Heart right ventricle (tissue), 16 donors: ENCODE measurements at regions not wholly inside any gene's neighbourhood (a gene's known extent, or its start where the extent isn't known, plus 50 kb on each side); places are given as distances from the start of the nearest gene placed in this dataset.

Experiments used
- ATAC-seq, 8 donors: fragments of 200-7000 bp; cut with Tn5 transposase; one replicate each; pipeline ENCODE4 v1.9.1; 2020; ENCODE audit warnings: mild to moderate bottlenecking in 8 of 8, moderate library complexity in 8 of 8, moderate number of reproducible peaks in 1 of 8
- DNase-seq, 2 donors: peaks; one replicate each; pipeline ENCODE4 v3.0.0-alpha.2; 2020
- H3K27ac ChIP-seq, 10 donors: fragments of 200-600 bp; sonication (generic) in 2 of 10; one replicate each; pipeline versions ENCODE4 v1.5.0 to v1.8.0; 2020 to 2022; ENCODE audit warnings: mild to moderate bottlenecking in 3 of 10
- H3K27me3 ChIP-seq, 7 donors: fragments of 200-600 bp; one replicate each; pipeline ENCODE4 v1.8.0; 2021 to 2022; ENCODE audit warnings: mild to moderate bottlenecking in 2 of 7
- H3K36me3 ChIP-seq, 9 donors: fragments of 200-600 bp; sonication (generic) in 1 of 9; one replicate each; pipeline versions ENCODE4 v1.5.0 to v1.8.0; 2020 to 2022; ENCODE audit warnings: mild to moderate bottlenecking in 2 of 9
- H3K4me1 ChIP-seq, 9 donors: fragments of 200-600 bp; sonication (generic) in 1 of 9; one replicate each; pipeline versions ENCODE4 v1.5.0 to v1.8.0; 2020 to 2022; ENCODE audit warnings: mild to moderate bottlenecking in 4 of 9
- H3K4me3 ChIP-seq, 10 donors: fragments of 200-600 bp; sonication (generic) in 2 of 10; one replicate each; pipeline versions ENCODE4 v1.5.0 to v1.8.0; 2020 to 2022; ENCODE audit warnings: mild to moderate bottlenecking in 7 of 10, moderate library complexity in 2 of 10
- H3K9me3 ChIP-seq, 11 donors: fragments of 200-600 bp in 10 of 11; sonication (generic) in 2 of 11; one replicate each; pipeline versions ENCODE4 v1.5.0 to v1.8.0; 2013 to 2022; ENCODE audit warnings: mild to moderate bottlenecking in 2 of 11, control low read depth in 1 of 11, moderate library complexity in 1 of 11
- WGBS, 2 donors: extraction: QIAGEN DNeasy Blood & Tissue Kit; methylation state at CpG; one replicate each; pipeline ENCODE4 v1.1.7; 2013; ENCODE audit warnings: inconsistent platforms in 1 of 2; 5-methylcytosine and 5-hydroxymethylcytosine counted together
- intact Hi-C, 10 donors: fragments of 100-400 bp; cut with DNase I; formaldehyde crosslinking; loops; one replicate each; pipeline versions ENCODE4 v1.11.1 to v1.14.2; 2022
- TF ChIP-seq, protein P1 (sequence below), 9 donors: fragments of 200-600 bp; sonication (generic) in 2 of 9; IDR thresholded peaks; one replicate each; pipeline versions ENCODE4 v1.5.0 to v1.8.0; 2021 to 2022; ENCODE audit warnings: antibody characterized with exemption in 9 of 9, mild to moderate bottlenecking in 5 of 9, moderate library complexity in 1 of 9
- donor health status: Arrhythmogenic right ventricular cardiomyopathy.
- donor health status: ischemic (EF 13 %, LVEDD 7.1; RV severe dilation, severe dysfunction).
- donor health status: healthy with polysubstance abuse.
- donor health status: DM: no; HTN: yes; CAD: no.
- donor health status: DM: no; HTN: no; CAD: no.
- donor health status: ischemic (EF 25% LVEDD 6.9; RV normal size, moderate dysfunction).
- donor health status: ischemic (EF 25% LVEDD 5.7; RV mildly dilated, moderate dysfunction).
- donor health status: healthy.
- donor health status: DM: yes; HTN: yes; CAD: no.
- donor health status: Ischemic cardiomyopathy.
- donor health status: ischemic (EF 35%, LVEDD 5.7; RV mildly dilated, moderate dysfunction).
- donor health status: nonischemic (EF 11% LVEDD 7.7; RV severe dilation, severe dysfunction).
- donor health status: DM: yes; HTN: yes; CAD: no.
- donor health status: PGD.
- donor health status: ischemic (EF 29% LVEDD 5.4; RV normal size, mild dysfunction).
- donor health status: nonischemic (EF 23%, LVEDD 6.1; RV moderate dilation, normal function).

DNA sequence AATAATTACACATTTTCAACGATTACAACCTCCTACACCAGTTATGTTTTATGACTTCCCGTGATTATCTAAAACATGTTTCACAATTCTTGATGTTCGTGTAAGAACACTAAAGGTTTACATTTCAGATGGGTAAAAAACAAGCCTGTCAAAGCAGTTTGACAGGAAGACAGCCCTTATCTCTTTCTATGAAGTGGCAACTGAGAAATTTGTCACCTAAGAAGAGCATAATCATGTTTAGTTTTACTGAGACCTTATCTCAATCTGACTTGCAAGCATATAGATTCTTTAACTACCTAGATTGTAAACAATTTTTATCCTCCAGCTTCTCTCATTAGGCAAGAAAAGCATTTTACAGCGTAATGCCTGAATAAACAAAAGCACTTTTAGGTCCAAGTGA, 218.4 kb upstream of the ZBED5 start:
- intact Hi-C loops, result loop anchor here in 1 of 10 donors (10.0 kb wide), 1 partner anchor 149 kb away; no protein-coding TSS in a partner anchor
- TF ChIP-seq, protein P1, sequence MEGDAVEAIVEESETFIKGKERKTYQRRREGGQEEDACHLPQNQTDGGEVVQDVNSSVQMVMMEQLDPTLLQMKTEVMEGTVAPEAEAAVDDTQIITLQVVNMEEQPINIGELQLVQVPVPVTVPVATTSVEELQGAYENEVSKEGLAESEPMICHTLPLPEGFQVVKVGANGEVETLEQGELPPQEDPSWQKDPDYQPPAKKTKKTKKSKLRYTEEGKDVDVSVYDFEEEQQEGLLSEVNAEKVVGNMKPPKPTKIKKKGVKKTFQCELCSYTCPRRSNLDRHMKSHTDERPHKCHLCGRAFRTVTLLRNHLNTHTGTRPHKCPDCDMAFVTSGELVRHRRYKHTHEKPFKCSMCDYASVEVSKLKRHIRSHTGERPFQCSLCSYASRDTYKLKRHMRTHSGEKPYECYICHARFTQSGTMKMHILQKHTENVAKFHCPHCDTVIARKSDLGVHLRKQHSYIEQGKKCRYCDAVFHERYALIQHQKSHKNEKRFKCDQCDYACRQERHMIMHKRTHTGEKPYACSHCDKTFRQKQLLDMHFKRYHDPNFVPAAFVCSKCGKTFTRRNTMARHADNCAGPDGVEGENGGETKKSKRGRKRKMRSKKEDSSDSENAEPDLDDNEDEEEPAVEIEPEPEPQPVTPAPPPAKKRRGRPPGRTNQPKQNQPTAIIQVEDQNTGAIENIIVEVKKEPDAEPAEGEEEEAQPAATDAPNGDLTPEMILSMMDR (IDR thresholded peaks at IDR 0.05), result no peak
- H3K4me1 ChIP-seq, result peaks cover 0 to under 1% (median 0%) of the 10 kb centered on the region in 9 donors
- ATAC-seq, result no peak
- no peaks in the 10 kb centered on the region for H3K9me3 ChIP-seq
- H3K27me3 ChIP-seq, result no peaks in the 10 kb centered on the region
- no peak overlapping the region for H3K27ac ChIP-seq
- no peaks in the 10 kb centered on the region for H3K36me3 ChIP-seq
- DNase-seq, result no peak
- 69 to 71% methylated on average over 4 of the region's 4 CpGs for WGBS, 2 donors
- H3K4me3 ChIP-seq, result no peak overlapping the region

GRCh38 chr11:11075515-11076171, 217.8 kb upstream of the ZBED5 start:
- intact Hi-C loops, result loop anchor here in 1 of 10 donors (10.0 kb wide), 1 partner anchor 149 kb away; no protein-coding TSS in a partner anchor
- no peaks in the 10 kb centered on the region for H3K9me3 ChIP-seq
- H3K27me3 ChIP-seq, result no peaks in the 10 kb centered on the region
- 61 to 67% methylated on average over 6 of the region's 6 CpGs for WGBS, 2 donors
- no peaks in the 10 kb centered on the region for H3K36me3 ChIP-seq
- no peak overlapping the region for H3K27ac ChIP-seq
- TF ChIP-seq, protein P1 (IDR thresholded peaks at IDR 0.05), result no peak
- H3K4me3 ChIP-seq, result no peak overlapping the region
- H3K4me1 ChIP-seq, result no peaks in the 10 kb centered on the region
- ATAC-seq, result no peak
- no peak for DNase-seq

DNA sequence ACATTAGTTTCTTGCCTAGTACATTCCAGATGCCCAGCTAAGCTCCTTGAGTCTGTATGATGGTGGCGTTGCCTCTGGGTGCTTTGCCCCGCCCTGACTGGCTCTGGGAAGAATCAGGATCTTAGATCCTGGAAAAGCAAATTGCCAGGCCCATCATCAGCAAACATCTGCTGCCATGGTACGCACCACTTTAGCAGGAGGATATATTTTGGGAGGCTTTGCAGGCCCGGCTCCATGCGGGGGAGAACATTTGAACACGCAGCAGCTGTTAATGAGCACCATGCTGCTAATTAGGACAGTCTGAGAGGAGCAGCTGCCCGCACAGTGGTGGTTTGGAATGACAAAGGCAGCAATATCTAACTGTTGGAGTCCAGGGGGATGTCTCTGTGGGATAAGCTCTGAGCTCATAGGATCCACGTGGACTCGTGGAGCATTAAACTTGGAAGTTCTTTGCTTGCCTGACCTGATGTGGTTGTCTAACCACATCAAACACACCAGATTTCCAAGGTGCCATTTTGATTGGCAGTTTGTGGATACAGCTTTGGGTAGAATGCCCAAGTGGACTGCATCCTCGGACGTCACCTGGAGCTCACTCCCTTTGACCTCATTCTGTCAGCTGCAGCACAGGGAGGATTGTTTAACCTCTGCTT, 217.0 kb upstream of the ZBED5 start:
- DNase-seq, result no peak
- Histone ChIP-seq H3K4me1 (no peaks in the 10 kb centered on the region), H3K36me3 (no peaks in the 10 kb centered on the region), H3K4me3 (no peak overlapping the region), H3K27me3 (no peaks in the 10 kb centered on the region), H3K27ac (no peak overlapping the region), H3K9me3 (no peaks in the 10 kb centered on the region)
- intact Hi-C loops, result loop anchor here in 1 of 10 donors (10.0 kb wide), 1 partner anchor 150 kb away; no protein-coding TSS in a partner anchor
- 85 to 86% methylated on average over 11 of the region's 11 CpGs for WGBS, 2 donors
- ATAC-seq, result no peak
- TF ChIP-seq, protein P1 (IDR thresholded peaks at IDR 0.05), result no peak

DNA sequence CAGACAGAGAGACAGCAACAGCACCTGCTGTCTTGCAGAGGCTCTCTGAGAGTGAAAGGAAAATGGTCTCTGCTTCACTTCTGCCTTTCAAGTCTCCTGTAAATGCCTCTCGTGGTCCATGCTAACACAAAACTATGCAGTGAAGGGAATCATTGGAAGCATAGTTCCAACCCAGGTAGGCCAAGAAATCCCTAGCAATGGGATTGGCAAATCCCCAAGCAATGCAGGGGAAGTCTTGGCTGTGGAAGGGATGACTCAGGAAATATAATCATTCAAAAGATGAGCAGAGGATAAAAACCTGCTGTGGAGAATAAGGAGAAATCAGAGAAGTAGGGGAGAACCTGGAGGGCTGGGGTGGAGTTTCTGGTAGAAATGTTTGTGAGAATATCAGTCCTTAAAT, 216.1 kb upstream of the ZBED5 start:
- DNase-seq (no peak), ATAC-seq (no peak)
- intact Hi-C loops, result loop anchor here in 1 of 10 donors (10.0 kb wide), 1 partner anchor 151 kb away; no protein-coding TSS in a partner anchor
- no peaks in the 10 kb centered on the region for H3K27me3 ChIP-seq
- H3K9me3 ChIP-seq, result no peaks in the 10 kb centered on the region
- H3K36me3 ChIP-seq, result no peaks in the 10 kb centered on the region
- H3K4me1 ChIP-seq, result no peaks in the 10 kb centered on the region
- H3K4me3 ChIP-seq, result no peak overlapping the region
- no peak overlapping the region for H3K27ac ChIP-seq
- WGBS, 2 donors, result 87 to 88% methylated on average over 1 of the region's 1 CpG
- TF ChIP-seq, protein P1 (IDR thresholded peaks at IDR 0.05), result no peak
